KBM-7 (cell line): ENCODE measurements at regions not wholly inside any gene's neighbourhood (a gene's known extent, or its start where the extent isn't known, plus 50 kb on each side); places are given as distances from the start of the nearest gene placed in this dataset.

ENCODE experiments used
- DNase-seq: peaks from one replicate; pipeline ENCODE4 v3.0.0-alpha.2; 2015
- in situ Hi-C: fragments of 300-500 bp; cut with MboI; formaldehyde crosslinking; loops from 2 replicates; pipeline ENCODE4 v1.14.3; 2020; ENCODE audit warnings: low sequenced_read_pairs, low pct_unique_long_range_greater_than_20kb, mixed read lengths

DNA sequence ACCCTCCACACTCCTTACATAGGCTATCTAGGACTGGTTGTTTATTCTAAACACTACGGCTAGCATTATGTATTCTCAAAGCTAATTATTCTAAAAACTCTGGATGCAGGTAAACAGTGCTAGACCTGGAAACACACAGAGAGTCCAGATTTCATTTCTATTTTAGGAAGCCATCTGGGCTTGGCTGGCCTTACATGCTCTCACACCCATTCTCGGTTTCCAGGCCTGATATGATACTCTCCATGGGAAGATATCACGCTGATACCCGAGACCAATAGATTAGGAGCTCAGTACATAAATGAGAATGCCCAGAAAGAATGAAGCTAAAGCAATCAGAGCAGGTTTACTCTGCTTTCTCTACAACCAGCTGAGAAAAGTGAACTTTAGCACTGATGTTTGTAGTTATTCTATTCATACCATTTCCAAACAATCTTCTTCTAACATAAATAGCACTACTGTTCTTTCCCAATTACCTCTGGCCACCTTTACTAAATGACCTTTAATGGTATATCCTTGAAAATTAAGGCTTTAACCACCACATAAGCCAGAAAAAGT, 973.3 kb downstream of the PCDH18 start:
- in situ Hi-C loops, result no loop called here
- DNase-seq, result no peak

- in situ Hi-C loops, result no loop called here
- no peak for DNase-seq
Measured at GRCh38 chr4:136557396-136557795, 974.9 kb downstream of the PCDH18 start.

DNA sequence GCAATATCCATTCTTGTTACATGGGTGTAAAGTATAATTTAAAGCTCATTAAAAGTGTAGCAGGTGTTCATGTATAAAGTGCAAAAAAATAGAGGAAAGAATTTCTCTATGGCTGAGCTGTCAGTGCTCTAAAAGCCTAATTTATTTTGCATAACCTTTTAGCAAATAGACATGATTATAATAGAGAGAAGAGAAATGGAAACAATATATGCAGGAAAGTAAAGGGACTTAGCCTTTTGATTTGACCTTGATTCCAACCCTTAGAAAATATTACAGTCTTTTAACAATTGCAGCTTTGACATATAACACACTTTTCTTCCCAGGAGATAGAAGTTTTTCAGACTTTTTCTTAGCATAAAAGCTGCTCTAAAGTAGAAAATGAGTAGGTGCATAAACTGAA, 978.3 kb downstream of the PCDH18 start:
- in situ Hi-C loops, result no loop called here
- no peak for DNase-seq

GRCh38 chr4:136551753-136552152, 980.5 kb downstream of the PCDH18 start:
- DNase-seq, result no peak
- in situ Hi-C loops, result no loop called here

DNA sequence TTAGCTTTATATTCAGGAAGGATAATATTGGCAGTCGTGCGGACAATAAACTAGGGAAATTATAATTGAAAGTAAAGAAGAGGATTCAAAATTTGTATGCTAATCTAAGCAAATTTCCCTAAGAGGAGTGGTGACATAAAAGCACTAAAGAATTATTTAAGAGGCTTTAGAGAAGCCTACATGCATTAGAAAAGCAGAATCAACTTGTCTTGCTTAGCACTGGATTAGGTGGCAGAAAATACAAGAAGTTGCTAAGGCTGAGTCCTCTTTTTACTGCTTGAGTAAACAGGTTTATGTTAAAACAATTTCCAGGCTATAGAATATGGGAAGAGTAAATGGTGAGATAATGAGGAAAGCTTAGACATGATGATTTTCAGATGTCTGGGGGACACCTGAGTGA, 991.5 kb downstream of the PCDH18 start:
- no peak for DNase-seq
- in situ Hi-C loops, result no loop called here

GRCh38 chr4:136528131-136528530, 1004.2 kb downstream of the PCDH18 start:
- in situ Hi-C loops, result no loop called here
- DNase-seq, result no peak

DNA sequence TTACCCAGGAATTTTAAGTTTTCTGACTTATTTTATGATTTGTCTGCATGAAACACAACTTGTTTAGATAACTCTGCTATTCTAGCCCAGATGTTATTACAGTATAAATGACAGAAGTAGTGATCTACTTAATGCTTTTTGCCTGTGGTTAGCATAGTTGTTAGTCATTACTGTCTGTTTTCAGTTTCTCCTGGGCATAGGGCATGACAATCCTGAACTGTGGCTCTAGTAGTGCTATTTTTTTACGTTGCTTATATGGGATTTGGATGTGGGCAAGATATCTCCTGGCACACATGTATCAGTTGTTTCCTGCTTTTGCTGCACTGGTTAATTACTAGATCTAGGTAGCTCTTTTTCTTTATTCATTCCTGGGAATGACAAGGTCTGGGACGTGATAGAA, 1005.8 kb downstream of the PCDH18 start:
- DNase-seq, result no peak
- in situ Hi-C loops, result no loop called here

DNA sequence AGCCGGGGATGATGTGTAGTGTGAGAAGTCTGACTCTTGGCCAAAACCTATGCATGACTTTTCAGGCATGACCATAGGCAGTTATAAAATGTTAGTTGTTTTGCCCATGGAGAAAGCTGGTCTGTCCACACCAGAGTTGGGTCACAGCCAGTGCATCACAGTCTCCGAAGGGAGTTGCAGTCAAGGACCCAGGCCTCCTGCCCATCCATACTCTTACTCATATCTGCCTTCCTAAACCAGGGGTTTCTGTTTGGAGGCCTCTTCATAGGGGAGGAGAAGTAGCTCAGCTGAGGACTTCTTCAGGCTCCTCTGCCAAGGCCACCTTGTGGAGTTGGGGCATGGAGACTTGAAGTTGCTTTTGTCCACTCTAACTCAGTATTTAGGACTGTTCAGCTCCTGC, 1008.3 kb downstream of the PCDH18 start:
- in situ Hi-C loops, result no loop called here
- DNase-seq, result no peak

DNA sequence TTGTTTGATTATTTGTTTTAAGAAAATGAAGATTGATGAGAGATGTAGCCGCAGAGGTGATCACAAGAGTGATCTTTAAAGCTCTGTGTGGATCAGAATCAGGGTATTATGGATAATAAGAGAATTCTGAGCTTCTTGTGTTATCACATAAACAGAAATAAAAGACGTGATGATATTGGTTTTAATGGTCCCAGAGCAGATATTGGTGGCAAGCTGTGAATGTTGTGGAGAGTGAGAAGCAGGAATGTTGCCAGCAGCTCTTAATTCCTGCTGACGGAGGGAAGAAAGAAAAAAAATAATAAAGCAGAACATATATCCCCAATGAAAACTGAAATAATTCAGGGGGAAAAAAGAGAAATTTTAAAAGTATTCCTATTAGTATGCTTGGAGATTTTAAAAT, 1015.9 kb downstream of the PCDH18 start:
- in situ Hi-C loops, result no loop called here
- DNase-seq, result no peak

DNA sequence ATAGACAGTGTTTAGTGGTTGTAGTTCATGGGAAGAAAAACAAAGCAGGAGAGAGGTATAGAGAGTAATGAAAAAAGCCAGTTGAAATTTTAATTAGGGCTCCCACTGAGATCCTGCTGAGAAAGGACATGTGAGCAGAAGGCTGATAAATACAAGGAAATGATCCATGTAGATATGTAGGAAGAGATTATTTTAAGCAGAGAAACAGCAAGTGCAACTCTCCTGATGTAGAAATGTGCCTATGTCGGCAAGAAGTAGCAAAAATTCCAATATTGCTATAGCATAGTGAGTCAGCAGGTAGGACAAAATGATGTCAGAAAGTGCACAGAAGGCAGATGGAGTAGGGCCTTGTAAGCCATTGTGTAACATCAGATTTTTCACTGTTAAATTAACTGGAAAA, 1027.3 kb downstream of the PCDH18 start:
- no peak for DNase-seq
- in situ Hi-C loops, result no loop called here

- in situ Hi-C loops, result no loop called here
- DNase-seq, result no peak
Measured at GRCh38 chr4:136495851-136496250, 1036.4 kb downstream of the PCDH18 start.

- no peak for DNase-seq
- in situ Hi-C loops, result no loop called here
Measured at GRCh38 chr4:136495076-136495475, 1037.2 kb downstream of the PCDH18 start.

GRCh38 chr4:136489101-136489500, 1043.2 kb downstream of the PCDH18 start:
- in situ Hi-C loops, result no loop called here
- no peak for DNase-seq

DNA sequence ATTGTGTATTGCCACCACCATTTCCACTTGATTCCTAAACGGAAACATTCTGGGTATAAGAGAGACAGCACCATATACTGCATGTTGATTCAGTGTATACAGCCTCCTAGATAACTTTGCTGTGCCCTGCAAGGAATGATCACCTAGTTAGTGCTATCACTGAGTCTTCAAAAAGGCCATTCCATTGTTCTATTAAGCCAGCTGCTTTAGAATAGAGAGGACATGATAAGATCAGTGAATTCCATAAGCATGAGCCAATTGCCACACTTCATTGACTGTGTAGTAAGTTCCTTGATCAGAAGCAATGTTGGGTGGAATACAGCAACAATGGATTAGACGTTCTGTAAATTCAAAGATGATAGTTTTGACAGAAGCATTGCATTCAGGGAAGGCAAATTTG, 1047.3 kb downstream of the PCDH18 start:
- no peak for DNase-seq
- in situ Hi-C loops, result no loop called here

DNA sequence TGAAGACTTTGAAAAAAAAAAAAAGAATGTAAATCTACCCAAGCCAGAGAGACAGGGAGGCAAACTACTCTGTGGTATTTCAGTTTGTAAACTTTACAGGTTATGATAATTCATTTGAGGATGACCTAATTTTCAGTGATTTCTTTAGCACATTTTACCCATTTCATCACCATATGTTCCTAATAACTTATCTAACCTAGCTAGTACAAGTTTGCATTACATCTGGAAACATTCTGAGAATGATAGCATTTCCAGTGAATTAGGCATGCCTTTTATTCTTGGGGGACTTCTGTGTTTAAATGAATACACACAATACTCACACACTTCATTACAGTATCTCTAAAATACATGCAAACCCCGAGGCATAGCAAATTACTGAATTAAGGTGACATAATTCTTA, 1055.5 kb downstream of the PCDH18 start:
- in situ Hi-C loops, result no loop called here
- no peak for DNase-seq

DNA sequence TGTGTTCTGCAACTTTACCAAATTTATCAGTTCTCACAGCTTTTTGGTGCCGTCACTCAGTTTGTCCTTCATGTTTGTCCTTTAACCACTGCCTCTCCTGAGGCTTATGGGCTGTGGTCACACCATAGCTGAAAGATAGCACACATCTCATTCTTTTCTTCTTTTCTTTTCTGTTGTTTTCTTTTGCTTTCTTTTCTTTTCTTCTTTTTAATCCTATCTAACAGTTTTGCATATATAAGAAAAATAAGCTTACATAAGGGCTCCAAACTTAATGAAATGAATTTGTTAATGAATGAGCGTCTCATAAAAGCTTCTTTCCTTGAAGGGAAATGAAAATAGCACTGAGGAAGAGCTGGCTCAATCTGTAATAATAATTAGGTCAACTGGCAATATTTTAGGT, 1061.2 kb downstream of the PCDH18 start:
- in situ Hi-C loops, result no loop called here

DNA sequence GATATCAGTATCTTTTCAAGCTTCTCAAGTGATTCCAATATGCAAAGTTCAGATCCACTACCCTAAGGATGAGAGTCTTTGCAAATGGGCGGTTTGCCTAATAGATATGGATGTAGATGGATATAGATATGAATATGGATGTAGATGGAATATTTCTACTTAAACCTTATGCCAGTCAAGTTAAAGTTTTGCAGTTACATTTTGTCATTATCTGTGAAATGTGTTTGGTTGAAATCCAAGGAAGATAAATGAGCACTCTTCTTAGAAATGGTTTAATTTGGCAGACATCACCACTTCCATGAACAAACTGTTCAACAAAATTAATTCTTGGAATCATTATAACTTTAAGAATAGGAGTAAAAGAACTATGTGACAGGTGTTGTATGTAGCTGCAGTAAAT, 1066.6 kb downstream of the PCDH18 start:
- in situ Hi-C loops, result no loop called here

More for the DNA sequence above, 1061.2 kb downstream of the PCDH18 start:
- DNase-seq, result no peak

DNA sequence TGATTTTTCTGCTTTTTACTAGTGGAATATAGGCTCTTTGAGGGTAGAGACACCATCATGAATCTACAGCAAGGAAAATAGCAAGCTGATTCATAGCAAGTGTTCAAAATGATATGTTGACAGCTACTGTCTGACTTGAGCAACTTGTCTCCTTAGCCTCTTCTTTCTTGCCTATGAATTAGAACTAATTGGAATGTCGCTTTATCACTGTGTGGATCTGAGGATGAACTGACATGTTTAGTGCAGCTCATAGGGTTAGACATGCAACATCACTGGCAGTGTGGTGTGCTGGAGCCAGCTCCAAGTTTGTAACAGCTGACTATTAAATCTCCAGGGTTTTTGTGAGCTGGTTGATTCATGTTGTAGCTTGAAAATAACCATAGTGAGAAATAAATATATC, 1068.4 kb downstream of the PCDH18 start:
- in situ Hi-C loops, result no loop called here
- DNase-seq, result no peak

More for the DNA sequence above, 1066.6 kb downstream of the PCDH18 start:
- no peak for DNase-seq

GRCh38 chr4:136461533-136461932, 1070.8 kb downstream of the PCDH18 start:
- in situ Hi-C loops, result no loop called here
- DNase-seq, result no peak

DNA sequence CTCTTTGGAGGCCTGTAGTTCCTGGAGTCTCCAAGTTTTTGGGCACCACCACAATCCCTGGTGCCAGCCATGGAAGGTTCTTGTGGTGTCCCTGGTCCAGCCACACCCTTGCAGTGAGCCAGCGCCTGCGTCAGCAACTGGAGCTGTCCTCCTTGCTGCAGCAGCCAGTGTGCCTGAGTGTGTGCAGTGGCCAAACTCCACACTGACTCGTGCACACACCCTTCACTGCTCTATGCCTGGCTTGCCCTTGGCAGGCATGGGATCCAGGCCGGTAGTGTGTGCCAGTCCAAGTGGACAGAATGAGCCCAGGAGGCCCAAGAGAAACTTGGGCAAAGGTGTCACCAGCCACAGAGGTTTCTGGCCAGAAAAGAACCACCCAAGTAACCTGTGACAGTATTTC, 1074.0 kb downstream of the PCDH18 start:
- DNase-seq, result no peak
- in situ Hi-C loops, result no loop called here

- in situ Hi-C loops, result no loop called here
- DNase-seq, result no peak
Measured at GRCh38 chr4:136457577-136457976, 1074.7 kb downstream of the PCDH18 start.

DNA sequence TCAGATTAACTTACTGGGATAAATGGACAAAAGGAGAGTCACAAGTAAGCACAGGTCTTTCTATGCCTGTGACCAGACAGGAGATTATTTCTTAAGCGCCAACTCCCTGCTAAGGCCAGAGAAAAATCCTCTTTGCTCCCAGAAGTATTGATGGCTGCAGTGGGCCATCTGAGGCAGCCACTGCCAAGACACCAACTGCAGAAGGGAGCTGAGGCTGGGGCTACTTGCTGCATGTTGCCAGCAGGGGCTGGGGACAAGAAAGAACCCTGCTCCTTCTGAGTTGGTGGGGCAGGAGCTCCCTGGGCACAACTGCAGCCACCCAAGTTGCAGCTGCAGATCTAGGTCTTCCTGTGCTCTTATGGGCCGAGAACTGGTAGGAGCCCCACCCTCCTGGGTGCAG, 1075.3 kb downstream of the PCDH18 start:
- in situ Hi-C loops, result no loop called here

More for the DNA sequence above, 1075.3 kb downstream of the PCDH18 start:
- no peak for DNase-seq
